Spleen (tissue), 11 donors: ENCODE measurements at regions not wholly inside any gene's neighbourhood (a gene's known extent, or its start where the extent isn't known, plus 50 kb on each side); places are given as distances from the start of the nearest gene placed in this dataset.
"Not testable (repeated sequence)": the region's sequence is repeated elsewhere in the genome, so short reads cannot be mapped to it uniquely, and the experiment has no call there.

Experiments
- DNase-seq: peaks from one replicate; pipeline ENCODE4 v3.0.0-alpha.2; 2020
- H3K27ac ChIP-seq, 8 donors: fragments of 200-600 bp; sonication (generic) in 7 of 8; 1 replicate in 4 of 8; 2 replicates in 4 of 8; pipeline versions ENCODE4 v1.5.0 to v1.8.0; 2016 to 2021; ENCODE audit warnings: inconsistent platforms in 4 of 8, mild to moderate bottlenecking in 4 of 8, moderate library complexity in 1 of 8
- H3K27me3 ChIP-seq, 7 donors: fragments of 200-600 bp; sonication (generic) in 6 of 7; replicated peaks in 1 of 7; 1 replicate in 4 of 7; 2 replicates in 3 of 7; pipeline versions ENCODE4 v1.5.0 to v1.8.0; 2016 to 2021; ENCODE audit warnings: inconsistent platforms in 3 of 7, mild to moderate bottlenecking in 1 of 7
- H3K36me3 ChIP-seq, 6 donors: fragments of 200-600 bp; sonication (generic) in 5 of 6; 1 replicate in 4 of 6; 2 replicates in 2 of 6; pipeline versions ENCODE4 v1.5.0 to v1.8.0; 2016 to 2021; ENCODE audit warnings: inconsistent platforms in 2 of 6
- H3K4me1 ChIP-seq, 6 donors: fragments of 200-600 bp; sonication (generic) in 5 of 6; 1 replicate in 3 of 6; 2 replicates in 3 of 6; pipeline versions ENCODE4 v1.5.0 to v1.8.0; 2016 to 2021; ENCODE audit warnings: inconsistent platforms in 3 of 6
- H3K4me3 ChIP-seq, 8 donors: fragments of 200-600 bp; sonication (generic) in 7 of 8; 1 replicate in 4 of 8; 2 replicates in 4 of 8; pipeline versions ENCODE4 v1.5.0 to v1.8.0; 2016 to 2021; ENCODE audit warnings: inconsistent platforms in 4 of 8, mild to moderate bottlenecking in 4 of 8, moderate library complexity in 2 of 8
- H3K9me3 ChIP-seq, 8 donors: fragments of 200-600 bp; sonication (generic) in 7 of 8; 1 replicate in 4 of 8; 2 replicates in 4 of 8; pipeline versions ENCODE4 v1.5.0 to v1.8.0; 2016 to 2021; ENCODE audit warnings: inconsistent platforms in 4 of 8
- CTCF ChIP-seq, 11 experiments: fragments of 200-600 bp in 7 of 11; fragments of 450-650 bp in 4 of 11; sonication (generic) in 4 of 11; IDR thresholded peaks in 8 of 11; conservative IDR thresholded peaks in 3 of 11; 1 replicate in 7 of 11; 2 replicates in 4 of 11; pipeline versions ENCODE4 v1.4.0 to v1.8.0; 2016 to 2021; ENCODE audit warnings: antibody characterized with exemption in 11 of 11, inconsistent platforms in 4 of 11, mild to moderate bottlenecking in 1 of 11
- POLR2A ChIP-seq, 3 donors: fragments of 450-650 bp; IDR thresholded peaks; one replicate each; pipeline ENCODE4 v1.5.1; 2017; ENCODE audit warnings: antibody characterized with exemption in 3 of 3, mild to moderate bottlenecking in 1 of 3
- POLR2AphosphoS5 ChIP-seq, 3 donors: sonication (generic); formaldehyde crosslinking; IDR thresholded peaks; one replicate each; pipeline ENCODE4 v1.5.1; 2017; ENCODE audit warnings: antibody characterized with exemption in 3 of 3
- WGBS, 5 donors: extraction: QIAGEN DNeasy Blood & Tissue Kit in 3 of 5; methylation state at CpG; one replicate each; pipeline versions ENCODE4 v1.1.5 to v1.1.7; 2013 to 2018; 5-methylcytosine and 5-hydroxymethylcytosine counted together
- intact Hi-C: fragments of 100-400 bp; cut with DNase I; formaldehyde crosslinking; loops from one replicate; pipeline ENCODE4 v1.15.0; 2023; ENCODE audit warnings: low total_unique reads
- donor health status: healthy with polysubstance abuse.
- donor health status: DM: no; HTN: no; CAD: no; lungs with moderate emphysema.
- donor health status: DM: no; HTN: no; CAD: no.
- donor health status: Bipolar disorder and iron deficiency.
- donor health status: healthy.
- donor health status: DM: no; HTN: no; CAD: no.
- donor health status: DM: yes; HTN: yes; CAD: no.

DNA sequence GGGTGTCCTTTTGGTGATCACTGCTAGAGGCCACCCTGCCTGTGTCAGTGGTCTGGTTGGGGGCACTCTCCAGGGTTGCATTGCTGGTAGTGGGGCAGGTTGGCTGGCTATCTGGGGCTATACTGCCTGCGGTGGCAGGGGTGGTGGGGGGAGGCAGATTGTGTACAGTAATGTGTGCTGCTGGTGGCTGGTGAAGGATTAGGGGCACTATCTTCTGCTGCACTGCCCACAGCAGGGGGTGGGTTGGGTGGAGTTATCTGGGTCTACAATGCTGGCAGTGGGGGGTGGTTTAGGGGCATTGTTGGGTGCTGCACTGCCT, 204.0 kb upstream of the WSB1 start:
- no peak for DNase-seq
- H3K27ac ChIP-seq = no peak overlapping the region
- TF ChIP-seq POLR2A (IDR thresholded peaks at IDR 0.05) = no peak
- no peak for TF ChIP-seq POLR2AphosphoS5 (IDR thresholded peaks at IDR 0.05)
- TF ChIP-seq CTCF (IDR thresholded peaks at IDR 0.05 in 8 of 11, conservative IDR thresholded peaks at IDR 0.05 in 3 of 11) = no peak
- intact Hi-C loops = no loop called here
- H3K36me3 ChIP-seq = no peaks in the 10 kb centered on the region
- 75 to 100% (median 93%) methylated on average over 1 of the region's 1 CpG for WGBS, 5 donors
- H3K4me3 ChIP-seq = no peak overlapping the region
- peaks cover 0 to 16% (median 0%) of the 10 kb centered on the region in 7 donors for H3K27me3 ChIP-seq
- H3K9me3 ChIP-seq = no peaks in the 10 kb centered on the region
- no peaks in the 10 kb centered on the region for H3K4me1 ChIP-seq

DNA sequence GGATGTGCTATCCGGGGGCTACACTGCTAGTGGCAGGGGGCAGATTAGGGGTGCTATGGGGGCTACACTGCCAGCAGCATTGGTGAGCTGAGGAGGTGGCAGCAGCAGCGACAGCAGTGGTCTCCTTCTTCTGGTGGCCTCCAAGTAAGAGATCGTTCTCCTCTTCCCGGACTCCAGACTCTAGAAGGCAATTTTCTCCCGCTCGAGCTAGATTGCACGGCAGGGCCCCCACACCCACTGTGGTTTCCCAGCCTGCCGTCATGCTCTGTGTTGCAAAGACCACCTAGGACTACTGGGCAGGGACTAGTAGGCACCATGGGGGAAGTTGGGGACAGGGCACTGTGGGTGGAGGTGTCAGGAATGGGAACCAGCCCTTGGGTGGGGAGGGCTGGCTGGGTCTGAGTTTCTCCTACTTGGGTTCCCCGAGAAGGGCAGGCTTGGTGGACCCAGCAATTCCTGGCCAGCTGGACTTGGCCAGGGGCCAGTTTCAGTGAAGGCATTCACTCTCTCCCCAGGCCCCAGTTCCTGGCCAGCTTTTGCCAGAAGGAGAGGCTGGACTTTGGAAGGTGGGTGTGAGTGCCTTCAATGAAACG, 203.4 kb upstream of the WSB1 start:
- DNase-seq, H3K9me3 ChIP-seq, H3K4me1 ChIP-seq, H3K4me3 ChIP-seq, intact Hi-C loops, H3K36me3 ChIP-seq, H3K27ac ChIP-seq: not testable (repeated sequence)
- peaks cover 0 to 16% (median 0%) of the 10 kb centered on the region in 7 donors for H3K27me3 ChIP-seq
- 74 to 89% (median 86%) methylated on average over 10 of the region's 10 CpGs for WGBS, 5 donors

GRCh38 chr17:27091043-27091497, 202.8 kb upstream of the WSB1 start:
- H3K4me3 ChIP-seq = no peak overlapping the region
- no peaks in the 10 kb centered on the region for H3K4me1 ChIP-seq
- DNase-seq = no peak
- 77 to 88% (median 83%) methylated on average over 11 of the region's 11 CpGs for WGBS, 5 donors
- TF ChIP-seq POLR2AphosphoS5 (IDR thresholded peaks at IDR 0.05) (no peak), CTCF (IDR thresholded peaks at IDR 0.05 in 8 of 11, conservative IDR thresholded peaks at IDR 0.05 in 3 of 11) (no peak), POLR2A (IDR thresholded peaks at IDR 0.05) (no peak)
- peaks cover 0 to 16% (median 0%) of the 10 kb centered on the region in 7 donors for H3K27me3 ChIP-seq
- no peaks in the 10 kb centered on the region for H3K36me3 ChIP-seq
- no peaks in the 10 kb centered on the region for H3K9me3 ChIP-seq
- H3K27ac ChIP-seq = no peak overlapping the region
- intact Hi-C loops = no loop called here

DNA sequence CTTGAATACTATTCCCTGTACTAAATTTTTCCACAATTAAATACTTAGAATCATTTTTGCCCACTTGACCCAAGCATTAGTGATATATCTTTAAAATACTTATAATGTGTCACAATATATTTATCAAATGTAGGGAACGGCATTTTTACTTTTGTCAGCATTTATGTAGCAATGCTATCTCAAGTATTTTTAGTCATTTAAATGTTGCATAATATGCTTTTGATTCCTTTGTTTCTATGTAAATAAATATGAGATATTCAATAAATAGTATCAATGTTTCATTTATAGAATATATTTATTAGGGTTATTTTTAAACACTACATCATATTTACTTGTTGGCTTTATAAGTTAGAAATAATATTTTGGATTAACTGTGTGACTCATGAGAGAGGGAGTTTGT, 199.7 kb upstream of the WSB1 start:
- DNase-seq, H3K4me3 ChIP-seq, H3K4me1 ChIP-seq, H3K27ac ChIP-seq, H3K36me3 ChIP-seq, H3K9me3 ChIP-seq, intact Hi-C loops: not testable (repeated sequence)
- H3K27me3 ChIP-seq = peaks cover 0 to 12% (median 0%) of the 10 kb centered on the region in 7 donors
- 86 to 94% (median 91%) methylated on average over 1 of the region's 1 CpG for WGBS, 5 donors

- H3K36me3 ChIP-seq, H3K27me3 ChIP-seq, H3K9me3 ChIP-seq, DNase-seq, H3K4me1 ChIP-seq, H3K27ac ChIP-seq, intact Hi-C loops, H3K4me3 ChIP-seq: not testable (repeated sequence)
- 87 to 94% (median 92%) methylated on average over 4 of the region's 4 CpGs for WGBS, 5 donors
These were observed 198.1 kb upstream of the WSB1 start for GRCh38 chr17:27095821-27096220.

DNA sequence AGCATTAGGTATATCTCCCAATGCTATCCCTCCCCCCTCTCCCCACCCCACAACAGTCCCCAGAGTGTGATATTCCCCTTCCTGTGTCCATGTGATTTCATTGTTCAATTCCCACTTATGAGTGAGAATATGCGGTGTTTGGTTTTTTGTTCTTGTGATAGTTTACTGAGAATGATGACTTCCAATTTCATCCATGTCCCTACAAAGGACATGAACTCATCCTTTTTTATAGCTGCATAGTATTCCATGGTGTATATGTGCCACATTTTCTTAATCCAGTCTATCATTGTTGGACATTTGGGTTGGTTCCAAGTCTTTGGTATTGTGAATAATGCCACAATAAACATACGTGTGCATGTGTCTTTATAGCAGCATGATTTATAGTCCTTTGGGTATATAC, 194.6 kb upstream of the WSB1 start:
- WGBS, 5 donors = 68 to 91% (median 84%) methylated on average over 1 to 2 of the region's 2 CpGs
- H3K27me3 ChIP-seq, intact Hi-C loops, DNase-seq, H3K4me3 ChIP-seq, H3K27ac ChIP-seq, H3K9me3 ChIP-seq, H3K36me3 ChIP-seq, H3K4me1 ChIP-seq: not testable (repeated sequence)

DNA sequence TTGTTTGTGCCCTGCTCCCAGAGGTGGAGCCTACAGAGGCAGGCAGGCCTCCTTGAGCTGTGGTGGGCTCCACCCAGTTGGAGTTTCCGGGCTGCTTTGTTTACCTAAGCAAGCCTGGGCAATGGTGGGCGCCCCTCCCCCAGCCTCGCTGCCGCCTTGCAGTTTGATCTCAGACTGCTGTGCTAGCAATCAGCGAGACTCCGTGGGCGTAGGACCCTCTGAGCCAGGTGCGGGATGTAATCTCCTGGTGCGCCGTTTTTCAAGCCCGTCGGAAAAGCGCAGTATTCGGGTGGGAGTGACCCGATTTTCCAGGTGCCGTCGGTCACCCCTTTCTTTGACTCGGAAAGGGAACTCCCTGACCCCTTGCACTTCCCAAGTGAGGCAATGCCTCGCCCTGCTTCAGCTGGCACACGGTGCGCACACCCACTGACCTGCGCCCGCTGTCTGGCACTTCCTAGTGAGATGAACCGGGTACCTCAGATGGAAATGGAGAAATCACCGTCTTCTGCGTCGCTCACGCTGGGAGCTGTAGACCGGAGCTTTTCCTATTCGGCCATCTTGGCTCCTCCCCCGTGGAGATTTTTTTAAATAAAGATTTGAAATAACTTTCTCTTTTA, 189.2 kb upstream of the WSB1 start:
- H3K27ac ChIP-seq, DNase-seq, intact Hi-C loops, H3K9me3 ChIP-seq, H3K36me3 ChIP-seq, H3K4me3 ChIP-seq, H3K4me1 ChIP-seq: not testable (repeated sequence)
- H3K27me3 ChIP-seq = peaks cover 0 to 19% (median 0%) of the 10 kb centered on the region in 7 donors
- 86 to 91% (median 90%) methylated on average over 25 to 31 of the region's 31 CpGs for WGBS, 5 donors
